Astrocyte (in vitro differentiated cells and primary cell): ENCODE measurements at regions not wholly inside any gene's neighbourhood (a gene's known extent, or its start where the extent isn't known, plus 50 kb on each side); places are given as distances from the start of the nearest gene placed in this dataset.

Experiments
- EZH2 ChIP-seq: IDR thresholded peaks from 2 replicates; pipeline ENCODE4 v1.6.1; 2012; ENCODE audit warnings: mild to moderate bottlenecking, low read length, inconsistent platforms; ENCODE audit not compliant: insufficient read depth
- TF ChIP-seq, protein P1 (sequence below): IDR thresholded peaks from 2 replicates; pipeline ENCODE4 v1.5.1; 2011; ENCODE audit warnings: low read depth, mild to moderate bottlenecking, inconsistent platforms, low read length, moderate library complexity; ENCODE audit not compliant: insufficient read depth

DNA sequence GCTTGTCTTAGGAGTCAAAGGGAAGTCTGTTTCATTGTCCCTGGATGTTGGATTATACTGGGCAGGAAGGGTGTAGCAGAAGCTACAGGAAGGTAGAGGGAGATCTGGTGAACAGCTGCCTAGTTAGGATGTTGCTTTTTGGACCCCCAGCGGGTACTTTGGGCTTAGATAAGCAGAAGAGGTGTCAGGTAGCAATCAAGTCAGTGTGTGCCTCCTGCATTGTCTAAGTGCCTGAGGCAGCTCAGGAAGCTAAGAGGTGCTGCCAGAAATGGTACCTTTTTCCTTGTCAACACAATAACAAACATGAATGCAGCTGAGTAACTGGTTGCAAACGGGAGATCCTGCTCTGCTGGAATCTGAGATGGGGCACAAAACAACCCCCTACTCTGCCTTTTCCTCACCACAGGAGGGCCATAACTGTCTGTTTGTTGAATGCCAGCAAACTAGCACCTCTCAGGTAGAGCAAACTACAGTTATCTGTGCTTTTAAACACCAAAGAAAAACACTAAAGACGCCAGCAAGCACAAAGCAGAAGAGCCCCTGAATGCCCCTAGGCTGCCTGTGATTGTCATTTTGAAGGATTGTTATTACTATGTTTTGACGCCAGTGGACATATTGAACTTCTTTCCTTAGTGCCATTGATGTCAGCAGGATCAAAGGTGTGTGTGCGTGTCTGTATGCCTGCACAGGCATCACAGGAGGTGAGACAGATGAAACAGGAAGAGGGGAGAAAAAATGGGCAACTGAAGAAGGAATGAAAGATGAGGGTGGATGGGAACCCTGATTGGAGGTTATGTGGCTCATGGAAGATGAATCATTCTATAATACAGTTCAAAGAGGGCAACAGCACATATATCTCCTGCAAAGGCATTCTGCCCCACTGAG lies 151.4 kb downstream of the ETAA1 start:
- TF ChIP-seq, protein P1, sequence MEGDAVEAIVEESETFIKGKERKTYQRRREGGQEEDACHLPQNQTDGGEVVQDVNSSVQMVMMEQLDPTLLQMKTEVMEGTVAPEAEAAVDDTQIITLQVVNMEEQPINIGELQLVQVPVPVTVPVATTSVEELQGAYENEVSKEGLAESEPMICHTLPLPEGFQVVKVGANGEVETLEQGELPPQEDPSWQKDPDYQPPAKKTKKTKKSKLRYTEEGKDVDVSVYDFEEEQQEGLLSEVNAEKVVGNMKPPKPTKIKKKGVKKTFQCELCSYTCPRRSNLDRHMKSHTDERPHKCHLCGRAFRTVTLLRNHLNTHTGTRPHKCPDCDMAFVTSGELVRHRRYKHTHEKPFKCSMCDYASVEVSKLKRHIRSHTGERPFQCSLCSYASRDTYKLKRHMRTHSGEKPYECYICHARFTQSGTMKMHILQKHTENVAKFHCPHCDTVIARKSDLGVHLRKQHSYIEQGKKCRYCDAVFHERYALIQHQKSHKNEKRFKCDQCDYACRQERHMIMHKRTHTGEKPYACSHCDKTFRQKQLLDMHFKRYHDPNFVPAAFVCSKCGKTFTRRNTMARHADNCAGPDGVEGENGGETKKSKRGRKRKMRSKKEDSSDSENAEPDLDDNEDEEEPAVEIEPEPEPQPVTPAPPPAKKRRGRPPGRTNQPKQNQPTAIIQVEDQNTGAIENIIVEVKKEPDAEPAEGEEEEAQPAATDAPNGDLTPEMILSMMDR = no peak
- TF ChIP-seq EZH2 = no peak
